H1 (cell line): ENCODE measurements at regions not wholly inside any gene's neighbourhood (a gene's known extent, or its start where the extent isn't known, plus 50 kb on each side); places are given as distances from the start of the nearest gene placed in this dataset.

Source experiments
- TF ChIP-seq, protein P1 (sequence below): fragments of 300-600 bp; sonication (generic); IDR thresholded peaks from 2 replicates; pipeline ENCODE4 v1.7.1; 2012; ENCODE audit warnings: low read length, moderate library complexity, mild to moderate bottlenecking, inconsistent platforms; ENCODE audit not compliant: insufficient replicate concordance

DNA sequence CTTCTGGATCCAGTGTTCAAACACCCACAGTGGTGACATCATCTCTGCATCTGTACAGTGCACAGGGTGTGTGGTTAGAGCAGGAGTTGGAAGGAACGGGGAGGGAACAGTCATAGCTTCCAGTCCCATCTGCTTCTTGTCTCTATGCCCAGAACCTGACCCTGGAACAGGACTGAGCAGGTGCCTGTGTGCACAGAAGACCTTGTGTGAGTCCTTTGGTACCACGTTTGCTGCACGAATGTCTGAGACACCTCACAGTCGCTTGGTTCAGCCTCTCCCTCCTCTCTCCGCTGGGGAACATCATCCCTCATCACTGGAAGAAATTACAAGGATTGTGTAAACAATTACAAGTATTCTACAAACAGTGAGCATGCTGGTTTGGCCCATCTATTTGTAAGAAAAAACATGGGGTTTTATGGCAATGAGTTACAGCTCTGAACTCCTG lies 243.0 kb upstream of the KLF6 start (continued):
- TF ChIP-seq, protein P1, sequence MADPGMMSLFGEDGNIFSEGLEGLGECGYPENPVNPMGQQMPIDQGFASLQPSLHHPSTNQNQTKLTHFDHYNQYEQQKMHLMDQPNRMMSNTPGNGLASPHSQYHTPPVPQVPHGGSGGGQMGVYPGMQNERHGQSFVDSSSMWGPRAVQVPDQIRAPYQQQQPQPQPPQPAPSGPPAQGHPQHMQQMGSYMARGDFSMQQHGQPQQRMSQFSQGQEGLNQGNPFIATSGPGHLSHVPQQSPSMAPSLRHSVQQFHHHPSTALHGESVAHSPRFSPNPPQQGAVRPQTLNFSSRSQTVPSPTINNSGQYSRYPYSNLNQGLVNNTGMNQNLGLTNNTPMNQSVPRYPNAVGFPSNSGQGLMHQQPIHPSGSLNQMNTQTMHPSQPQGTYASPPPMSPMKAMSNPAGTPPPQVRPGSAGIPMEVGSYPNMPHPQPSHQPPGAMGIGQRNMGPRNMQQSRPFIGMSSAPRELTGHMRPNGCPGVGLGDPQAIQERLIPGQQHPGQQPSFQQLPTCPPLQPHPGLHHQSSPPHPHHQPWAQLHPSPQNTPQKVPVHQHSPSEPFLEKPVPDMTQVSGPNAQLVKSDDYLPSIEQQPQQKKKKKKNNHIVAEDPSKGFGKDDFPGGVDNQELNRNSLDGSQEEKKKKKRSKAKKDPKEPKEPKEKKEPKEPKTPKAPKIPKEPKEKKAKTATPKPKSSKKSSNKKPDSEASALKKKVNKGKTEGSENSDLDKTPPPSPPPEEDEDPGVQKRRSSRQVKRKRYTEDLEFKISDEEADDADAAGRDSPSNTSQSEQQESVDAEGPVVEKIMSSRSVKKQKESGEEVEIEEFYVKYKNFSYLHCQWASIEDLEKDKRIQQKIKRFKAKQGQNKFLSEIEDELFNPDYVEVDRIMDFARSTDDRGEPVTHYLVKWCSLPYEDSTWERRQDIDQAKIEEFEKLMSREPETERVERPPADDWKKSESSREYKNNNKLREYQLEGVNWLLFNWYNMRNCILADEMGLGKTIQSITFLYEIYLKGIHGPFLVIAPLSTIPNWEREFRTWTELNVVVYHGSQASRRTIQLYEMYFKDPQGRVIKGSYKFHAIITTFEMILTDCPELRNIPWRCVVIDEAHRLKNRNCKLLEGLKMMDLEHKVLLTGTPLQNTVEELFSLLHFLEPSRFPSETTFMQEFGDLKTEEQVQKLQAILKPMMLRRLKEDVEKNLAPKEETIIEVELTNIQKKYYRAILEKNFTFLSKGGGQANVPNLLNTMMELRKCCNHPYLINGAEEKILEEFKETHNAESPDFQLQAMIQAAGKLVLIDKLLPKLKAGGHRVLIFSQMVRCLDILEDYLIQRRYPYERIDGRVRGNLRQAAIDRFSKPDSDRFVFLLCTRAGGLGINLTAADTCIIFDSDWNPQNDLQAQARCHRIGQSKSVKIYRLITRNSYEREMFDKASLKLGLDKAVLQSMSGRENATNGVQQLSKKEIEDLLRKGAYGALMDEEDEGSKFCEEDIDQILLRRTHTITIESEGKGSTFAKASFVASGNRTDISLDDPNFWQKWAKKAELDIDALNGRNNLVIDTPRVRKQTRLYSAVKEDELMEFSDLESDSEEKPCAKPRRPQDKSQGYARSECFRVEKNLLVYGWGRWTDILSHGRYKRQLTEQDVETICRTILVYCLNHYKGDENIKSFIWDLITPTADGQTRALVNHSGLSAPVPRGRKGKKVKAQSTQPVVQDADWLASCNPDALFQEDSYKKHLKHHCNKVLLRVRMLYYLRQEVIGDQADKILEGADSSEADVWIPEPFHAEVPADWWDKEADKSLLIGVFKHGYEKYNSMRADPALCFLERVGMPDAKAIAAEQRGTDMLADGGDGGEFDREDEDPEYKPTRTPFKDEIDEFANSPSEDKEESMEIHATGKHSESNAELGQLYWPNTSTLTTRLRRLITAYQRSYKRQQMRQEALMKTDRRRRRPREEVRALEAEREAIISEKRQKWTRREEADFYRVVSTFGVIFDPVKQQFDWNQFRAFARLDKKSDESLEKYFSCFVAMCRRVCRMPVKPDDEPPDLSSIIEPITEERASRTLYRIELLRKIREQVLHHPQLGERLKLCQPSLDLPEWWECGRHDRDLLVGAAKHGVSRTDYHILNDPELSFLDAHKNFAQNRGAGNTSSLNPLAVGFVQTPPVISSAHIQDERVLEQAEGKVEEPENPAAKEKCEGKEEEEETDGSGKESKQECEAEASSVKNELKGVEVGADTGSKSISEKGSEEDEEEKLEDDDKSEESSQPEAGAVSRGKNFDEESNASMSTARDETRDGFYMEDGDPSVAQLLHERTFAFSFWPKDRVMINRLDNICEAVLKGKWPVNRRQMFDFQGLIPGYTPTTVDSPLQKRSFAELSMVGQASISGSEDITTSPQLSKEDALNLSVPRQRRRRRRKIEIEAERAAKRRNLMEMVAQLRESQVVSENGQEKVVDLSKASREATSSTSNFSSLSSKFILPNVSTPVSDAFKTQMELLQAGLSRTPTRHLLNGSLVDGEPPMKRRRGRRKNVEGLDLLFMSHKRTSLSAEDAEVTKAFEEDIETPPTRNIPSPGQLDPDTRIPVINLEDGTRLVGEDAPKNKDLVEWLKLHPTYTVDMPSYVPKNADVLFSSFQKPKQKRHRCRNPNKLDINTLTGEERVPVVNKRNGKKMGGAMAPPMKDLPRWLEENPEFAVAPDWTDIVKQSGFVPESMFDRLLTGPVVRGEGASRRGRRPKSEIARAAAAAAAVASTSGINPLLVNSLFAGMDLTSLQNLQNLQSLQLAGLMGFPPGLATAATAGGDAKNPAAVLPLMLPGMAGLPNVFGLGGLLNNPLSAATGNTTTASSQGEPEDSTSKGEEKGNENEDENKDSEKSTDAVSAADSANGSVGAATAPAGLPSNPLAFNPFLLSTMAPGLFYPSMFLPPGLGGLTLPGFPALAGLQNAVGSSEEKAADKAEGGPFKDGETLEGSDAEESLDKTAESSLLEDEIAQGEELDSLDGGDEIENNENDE = no peak
